ENCODE measurements at regions not wholly inside any gene's neighbourhood (a gene's known extent, or its start where the extent isn't known, plus 50 kb on each side); places are given as distances from the start of the nearest gene placed in this dataset.

GRCh38 chr6:93917216-93917615 is 497.9 kb upstream of the EPHA7 start:
- 67% methylated on average over 1 of the region's 1 CpG for WGBS (ENCODE audit: insufficient coverage, low coverage, low lambda C conversion rate, missing lambda C conversion rate)
- DNase-seq (no peak), ATAC-seq (no peak)
- intact Hi-C loops (cut with DNase I) = no loop called here
- H3K36me3 ChIP-seq = no peaks in the 10 kb centered on the region
- no peaks in the 10 kb centered on the region for H3K27me3 ChIP-seq
- no peak overlapping the region for H3K27ac ChIP-seq
- H3K4me1 ChIP-seq = peaks cover 0 to 5% (median 0%) of the 10 kb centered on the region in 4 donors
- no peak overlapping the region for H3K4me3 ChIP-seq
- no peaks in the 10 kb centered on the region for H3K9me3 ChIP-seq
- no peak for TF ChIP-seq POLR2A (IDR thresholded peaks at IDR 0.05)

GRCh38 chr6:93916716-93917115 is 497.4 kb upstream of the EPHA7 start:
- Histone ChIP-seq H3K27ac (no peak overlapping the region), H3K9me3 (no peaks in the 10 kb centered on the region), H3K4me1 (peaks cover 0 to 5% (median 0%) of the 10 kb centered on the region in 4 donors), H3K4me3 (no peak overlapping the region), H3K27me3 (no peaks in the 10 kb centered on the region), H3K36me3 (no peaks in the 10 kb centered on the region)
- ATAC-seq (no peak), DNase-seq (no peak)
- intact Hi-C loops (cut with DNase I) = no loop called here
- 15% methylated on average over 1 of the region's 1 CpG for WGBS (ENCODE audit: insufficient coverage, low coverage, low lambda C conversion rate, missing lambda C conversion rate)
- TF ChIP-seq POLR2A (IDR thresholded peaks at IDR 0.05) (no peak), CTCF (IDR thresholded peaks at IDR 0.05) (no peak)

- H3K27me3 ChIP-seq = no peaks in the 10 kb centered on the region
- no peak for TF ChIP-seq POLR2A (IDR thresholded peaks at IDR 0.05)
- no peak for TF ChIP-seq CTCF (IDR thresholded peaks at IDR 0.05)
- intact Hi-C loops (cut with DNase I) = no loop called here
- peaks cover 0 to 5% (median 0%) of the 10 kb centered on the region in 4 donors for H3K4me1 ChIP-seq
- DNase-seq (no peak), ATAC-seq (no peak)
- no peak overlapping the region for H3K27ac ChIP-seq
- H3K4me3 ChIP-seq = no peak overlapping the region
- H3K36me3 ChIP-seq = no peaks in the 10 kb centered on the region
- H3K9me3 ChIP-seq = no peaks in the 10 kb centered on the region
These were observed 496.6 kb upstream of the EPHA7 start for GRCh38 chr6:93915961-93916360.

- TF ChIP-seq POLR2A (IDR thresholded peaks at IDR 0.05) = no peak
- TF ChIP-seq CTCF (IDR thresholded peaks at IDR 0.05) = no peak
- no peak for ATAC-seq
- Histone ChIP-seq H3K4me1 (no peaks in the 10 kb centered on the region), H3K9me3 (no peaks in the 10 kb centered on the region), H3K36me3 (no peaks in the 10 kb centered on the region), H3K27ac (no peak overlapping the region), H3K27me3 (no peaks in the 10 kb centered on the region), H3K4me3 (no peak overlapping the region)
- no peak for DNase-seq
- WGBS (ENCODE audit: insufficient coverage, low coverage, low lambda C conversion rate, missing lambda C conversion rate) = 84% methylated on average over 5 of the region's 5 CpGs
- intact Hi-C loops (cut with DNase I) = no loop called here
These were observed 483.2 kb upstream of the EPHA7 start for GRCh38 chr6:93902517-93902916.

GRCh38 chr6:93900142-93900541 is 480.8 kb upstream of the EPHA7 start:
- DNase-seq = no peak
- peak in 1 of 4 donors; percentile 52 for ATAC-seq
- no peaks in the 10 kb centered on the region for H3K27me3 ChIP-seq
- H3K36me3 ChIP-seq = no peaks in the 10 kb centered on the region
- no peaks in the 10 kb centered on the region for H3K9me3 ChIP-seq
- intact Hi-C loops (cut with DNase I) = no loop called here
- no peak overlapping the region for H3K27ac ChIP-seq
- no peaks in the 10 kb centered on the region for H3K4me1 ChIP-seq
- no peak overlapping the region for H3K4me3 ChIP-seq
- no peak for TF ChIP-seq POLR2A (IDR thresholded peaks at IDR 0.05)
- no peak for TF ChIP-seq CTCF (IDR thresholded peaks at IDR 0.05)

Measured in right lobe of liver (tissue), 6 donors.